ENCODE measurements at regions not wholly inside any gene's neighbourhood (a gene's known extent, or its start where the extent isn't known, plus 50 kb on each side); places are given as distances from the start of the nearest gene placed in this dataset.

GRCh38 chr2:120785228-120785966, 49.7 kb downstream of the GLI2 start:
- Histone ChIP-seq H3K27me3 (ENCODE audit: control insufficient read depth in 1 of 2, insufficient read depth in 2 of 2, low read length in 2 of 2) (no peaks in the 10 kb centered on the region), H3K4me1 (ENCODE audit: control insufficient read depth in 1 of 2, insufficient read depth in 2 of 2, low read length in 2 of 2) (peaks cover 0 to 20% of the 10 kb centered on the region in 2 donors), H3K36me3 (ENCODE audit: control insufficient read depth in 1 of 2, insufficient read depth in 2 of 2, low read length in 2 of 2) (no peaks in the 10 kb centered on the region), H3K27ac (ENCODE audit: low read depth, low read length) (no peak overlapping the region), H3K4me3 (ENCODE audit: low read depth in 1 of 2, low read length in 2 of 2) (no peak overlapping the region), H3K9me3 (ENCODE audit: control insufficient read depth in 1 of 2, low read length in 2 of 2) (no peaks in the 10 kb centered on the region), H3K9ac (ENCODE audit: low read depth in 1 of 2, low read length in 2 of 2) (no peak overlapping the region)

- H3K4me3 ChIP-seq (ENCODE audit: low read depth in 1 of 2, low read length in 2 of 2): no peak overlapping the region
- H3K36me3 ChIP-seq (ENCODE audit: control insufficient read depth in 1 of 2, insufficient read depth in 2 of 2, low read length in 2 of 2): no peaks in the 10 kb centered on the region
- H3K27me3 ChIP-seq (ENCODE audit: control insufficient read depth in 1 of 2, insufficient read depth in 2 of 2, low read length in 2 of 2): no peaks in the 10 kb centered on the region
- H3K9me3 ChIP-seq (ENCODE audit: control insufficient read depth in 1 of 2, low read length in 2 of 2): no peaks in the 10 kb centered on the region
- H3K4me1 ChIP-seq (ENCODE audit: control insufficient read depth in 1 of 2, insufficient read depth in 2 of 2, low read length in 2 of 2): peaks cover 0 to 20% of the 10 kb centered on the region in 2 donors
- no peak overlapping the region for H3K9ac ChIP-seq (ENCODE audit: low read depth in 1 of 2, low read length in 2 of 2)
- no peak overlapping the region for H3K27ac ChIP-seq (ENCODE audit: low read depth, low read length)
Measured at GRCh38 chr2:120786038-120786960, 50.6 kb downstream of the GLI2 start.

- H3K36me3 ChIP-seq (ENCODE audit: control insufficient read depth in 1 of 2, insufficient read depth in 2 of 2, low read length in 2 of 2): no peaks in the 10 kb centered on the region
- no peaks in the 10 kb centered on the region for H3K9me3 ChIP-seq (ENCODE audit: control insufficient read depth in 1 of 2, low read length in 2 of 2)
- peaks cover 0 to 20% of the 10 kb centered on the region in 2 donors for H3K4me1 ChIP-seq (ENCODE audit: control insufficient read depth in 1 of 2, insufficient read depth in 2 of 2, low read length in 2 of 2)
- H3K27me3 ChIP-seq (ENCODE audit: control insufficient read depth in 1 of 2, insufficient read depth in 2 of 2, low read length in 2 of 2): no peaks in the 10 kb centered on the region
- H3K9ac ChIP-seq (ENCODE audit: low read depth in 1 of 2, low read length in 2 of 2): no peak overlapping the region
- no peak overlapping the region for H3K27ac ChIP-seq (ENCODE audit: low read depth, low read length)
- no peak overlapping the region for H3K4me3 ChIP-seq (ENCODE audit: low read depth in 1 of 2, low read length in 2 of 2)
Measured at GRCh38 chr2:120787111-120787821, 51.6 kb downstream of the GLI2 start.

GRCh38 chr2:120787822-120788700, 52.4 kb downstream of the GLI2 start:
- Histone ChIP-seq H3K27ac (ENCODE audit: low read depth, low read length) (no peak overlapping the region), H3K4me1 (ENCODE audit: control insufficient read depth in 1 of 2, insufficient read depth in 2 of 2, low read length in 2 of 2) (peaks cover 0 to 19% of the 10 kb centered on the region in 2 donors), H3K36me3 (ENCODE audit: control insufficient read depth in 1 of 2, insufficient read depth in 2 of 2, low read length in 2 of 2) (no peaks in the 10 kb centered on the region), H3K9ac (ENCODE audit: low read depth in 1 of 2, low read length in 2 of 2) (no peak overlapping the region), H3K27me3 (ENCODE audit: control insufficient read depth in 1 of 2, insufficient read depth in 2 of 2, low read length in 2 of 2) (no peaks in the 10 kb centered on the region), H3K4me3 (ENCODE audit: low read depth in 1 of 2, low read length in 2 of 2) (no peak overlapping the region), H3K9me3 (ENCODE audit: control insufficient read depth in 1 of 2, low read length in 2 of 2) (no peaks in the 10 kb centered on the region)

- Histone ChIP-seq H3K27me3 (ENCODE audit: control insufficient read depth in 1 of 2, insufficient read depth in 2 of 2, low read length in 2 of 2) (no peaks in the 10 kb centered on the region), H3K36me3 (ENCODE audit: control insufficient read depth in 1 of 2, insufficient read depth in 2 of 2, low read length in 2 of 2) (no peaks in the 10 kb centered on the region), H3K4me3 (ENCODE audit: low read depth in 1 of 2, low read length in 2 of 2) (no peak overlapping the region), H3K4me1 (ENCODE audit: control insufficient read depth in 1 of 2, insufficient read depth in 2 of 2, low read length in 2 of 2) (peaks cover 0 to 9% of the 10 kb centered on the region in 2 donors), H3K9ac (ENCODE audit: low read depth in 1 of 2, low read length in 2 of 2) (no peak overlapping the region), H3K9me3 (ENCODE audit: control insufficient read depth in 1 of 2, low read length in 2 of 2) (no peaks in the 10 kb centered on the region), H3K27ac (ENCODE audit: low read depth, low read length) (no peak overlapping the region)
Measured at GRCh38 chr2:120791243-120791961, 55.7 kb downstream of the GLI2 start.

- H3K9me3 ChIP-seq (ENCODE audit: control insufficient read depth in 1 of 2, low read length in 2 of 2): no peaks in the 10 kb centered on the region
- H3K4me1 ChIP-seq (ENCODE audit: control insufficient read depth in 1 of 2, insufficient read depth in 2 of 2, low read length in 2 of 2): peaks cover 0 to 9% of the 10 kb centered on the region in 2 donors
- no peaks in the 10 kb centered on the region for H3K36me3 ChIP-seq (ENCODE audit: control insufficient read depth in 1 of 2, insufficient read depth in 2 of 2, low read length in 2 of 2)
- no peak overlapping the region for H3K9ac ChIP-seq (ENCODE audit: low read depth in 1 of 2, low read length in 2 of 2)
- no peaks in the 10 kb centered on the region for H3K27me3 ChIP-seq (ENCODE audit: control insufficient read depth in 1 of 2, insufficient read depth in 2 of 2, low read length in 2 of 2)
- no peak overlapping the region for H3K4me3 ChIP-seq (ENCODE audit: low read depth in 1 of 2, low read length in 2 of 2)
- no peak overlapping the region for H3K27ac ChIP-seq (ENCODE audit: low read depth, low read length)
Measured at GRCh38 chr2:120791962-120792297, 56.3 kb downstream of the GLI2 start.

- H3K36me3 ChIP-seq (ENCODE audit: control insufficient read depth in 1 of 2, insufficient read depth in 2 of 2, low read length in 2 of 2): no peaks in the 10 kb centered on the region
- no peaks in the 10 kb centered on the region for H3K9me3 ChIP-seq (ENCODE audit: control insufficient read depth in 1 of 2, low read length in 2 of 2)
- no peak overlapping the region for H3K4me3 ChIP-seq (ENCODE audit: low read depth in 1 of 2, low read length in 2 of 2)
- no peaks in the 10 kb centered on the region for H3K4me1 ChIP-seq (ENCODE audit: control insufficient read depth in 1 of 2, insufficient read depth in 2 of 2, low read length in 2 of 2)
- no peak overlapping the region for H3K27ac ChIP-seq (ENCODE audit: low read depth, low read length)
- H3K9ac ChIP-seq (ENCODE audit: low read depth in 1 of 2, low read length in 2 of 2): no peak overlapping the region
- no peaks in the 10 kb centered on the region for H3K27me3 ChIP-seq (ENCODE audit: control insufficient read depth in 1 of 2, insufficient read depth in 2 of 2, low read length in 2 of 2)
Measured at GRCh38 chr2:120793682-120794403, 58.2 kb downstream of the GLI2 start.

GRCh38 chr2:120794716-120795115, 59.0 kb downstream of the GLI2 start:
- no peak overlapping the region for H3K4me3 ChIP-seq (ENCODE audit: low read depth in 1 of 2, low read length in 2 of 2)

GRCh38 chr2:120796094-120796493, 60.4 kb downstream of the GLI2 start:
- no peak overlapping the region for H3K4me3 ChIP-seq (ENCODE audit: low read depth in 1 of 2, low read length in 2 of 2)
- H3K36me3 ChIP-seq (ENCODE audit: control insufficient read depth in 1 of 2, insufficient read depth in 2 of 2, low read length in 2 of 2): no peaks in the 10 kb centered on the region
- no peak overlapping the region for H3K9ac ChIP-seq (ENCODE audit: low read depth in 1 of 2, low read length in 2 of 2)
- no peaks in the 10 kb centered on the region for H3K4me1 ChIP-seq (ENCODE audit: control insufficient read depth in 1 of 2, insufficient read depth in 2 of 2, low read length in 2 of 2)
- no peaks in the 10 kb centered on the region for H3K9me3 ChIP-seq (ENCODE audit: control insufficient read depth in 1 of 2, low read length in 2 of 2)
- H3K27ac ChIP-seq (ENCODE audit: low read depth, low read length): no peak overlapping the region
- no peaks in the 10 kb centered on the region for H3K27me3 ChIP-seq (ENCODE audit: control insufficient read depth in 1 of 2, insufficient read depth in 2 of 2, low read length in 2 of 2)

More at GRCh38 chr2:120794716-120795115, 59.0 kb downstream of the GLI2 start:
- H3K27me3 ChIP-seq (ENCODE audit: control insufficient read depth in 1 of 2, insufficient read depth in 2 of 2, low read length in 2 of 2): no peaks in the 10 kb centered on the region
- no peak overlapping the region for H3K9ac ChIP-seq (ENCODE audit: low read depth in 1 of 2, low read length in 2 of 2)
- H3K36me3 ChIP-seq (ENCODE audit: control insufficient read depth in 1 of 2, insufficient read depth in 2 of 2, low read length in 2 of 2): no peaks in the 10 kb centered on the region
- no peak overlapping the region for H3K27ac ChIP-seq (ENCODE audit: low read depth, low read length)
- H3K9me3 ChIP-seq (ENCODE audit: control insufficient read depth in 1 of 2, low read length in 2 of 2): no peaks in the 10 kb centered on the region
- no peaks in the 10 kb centered on the region for H3K4me1 ChIP-seq (ENCODE audit: control insufficient read depth in 1 of 2, insufficient read depth in 2 of 2, low read length in 2 of 2)
